ENCODE measurements at regions not wholly inside any gene's neighbourhood (a gene's known extent, or its start where the extent isn't known, plus 50 kb on each side); places are given as distances from the start of the nearest gene placed in this dataset.

- TF ChIP-seq CTCF (IDR thresholded peaks at IDR 0.05) (no peak), POLR2A (IDR thresholded peaks at IDR 0.05) (no peak)
These were observed 492.2 kb downstream of the FLRT2 start for GRCh38 chr14:86022031-86022629.

Data from right lobe of liver (tissue), 4 donors.